Panc1 (cell line): ENCODE measurements at regions not wholly inside any gene's neighbourhood (a gene's known extent, or its start where the extent isn't known, plus 50 kb on each side); places are given as distances from the start of the nearest gene placed in this dataset.
A peak's percentile ranks its signal among the peaks of the same experiment; 100 is the strongest.

Source experiments
- ATAC-seq: fragments of 200-7000 bp; cut with Tn5 transposase; 2 replicates; pipeline ENCODE4 v1.9.1; 2020; ENCODE audit warnings: mild to moderate bottlenecking, moderate library complexity
- BruUV-seq: library from RNA; stranded (reverse); fragments of 400-500 nt; replicated peaks from 2 replicates; lab custom pipeline; 2021; lab: Mats Ljungman, UMichigan
- CTCF ChIA-PET: fragments of 300-600 bp; sonication (Branson Sonifier 250); formaldehyde crosslinking; loops from one replicate; lab custom pipeline; 2022; ENCODE audit warnings: antibody characterized with exemption; lab: Charles Lee
- POLR2A ChIA-PET: fragments of 300-600 bp; sonication (Branson Sonifier 250); formaldehyde crosslinking; loops from one replicate; lab custom pipeline; 2022; ENCODE audit warnings: antibody characterized with exemption; lab: Charles Lee
- DNase-seq: peaks from one replicate; pipeline ENCODE4 v3.0.0-alpha.2; 2010; ENCODE audit warnings: low read depth, low spot score
- H3K27ac ChIP-seq: 2 replicates; pipeline ENCODE4 v1.5.1; 2011; ENCODE audit warnings: mild to moderate bottlenecking, low read length, inconsistent platforms
- H3K27me3 ChIP-seq: fragments of 200-500 bp; sonication (Bioruptor generic); 2 replicates; pipeline ENCODE4 v1.6.0; 2014; ENCODE audit warnings: low read length, inconsistent platforms; ENCODE audit not compliant: control insufficient read depth, insufficient read depth
- H3K36me3 ChIP-seq: fragments of 200-500 bp; sonication (Bioruptor generic); 2 replicates; pipeline ENCODE4 v1.5.1; 2014; ENCODE audit warnings: inconsistent platforms, mild to moderate bottlenecking, low read length, moderate library complexity; ENCODE audit not compliant: control insufficient read depth, insufficient read depth
- H3K4me1 ChIP-seq: 2 replicates; pipeline ENCODE4 v1.5.1; 2011; ENCODE audit warnings: inconsistent platforms, mild to moderate bottlenecking, low read length, moderate library complexity; ENCODE audit not compliant: control insufficient read depth, insufficient read depth
- H3K4me3 ChIP-seq, 2 experiments: 2 replicates each; pipeline ENCODE4 v1.5.1; 2011 to 2012; ENCODE audit warnings: low read depth in 2 of 2, low read length in 2 of 2, mild to moderate bottlenecking in 2 of 2, inconsistent platforms in 1 of 2, moderate library complexity in 1 of 2
- H3K9me3 ChIP-seq: fragments of 200-500 bp; sonication (Bioruptor generic); 2 replicates; pipeline ENCODE4 v1.5.1; 2014; ENCODE audit warnings: low read depth, mild to moderate bottlenecking, inconsistent platforms, low read length, moderate library complexity; ENCODE audit not compliant: control insufficient read depth, insufficient read depth
- CTCF ChIP-seq: fragments of 450-650 bp; IDR thresholded peaks from 2 replicates; pipeline ENCODE4 v1.5.1; 2017; ENCODE audit warnings: mild to moderate bottlenecking
- POLR2AphosphoS5 ChIP-seq: IDR thresholded peaks from 2 replicates; pipeline ENCODE4 v1.6.1; 2012; ENCODE audit warnings: mild to moderate bottlenecking, low read depth, low read length, moderate library complexity
- REST ChIP-seq, 2 experiments: IDR thresholded peaks; 2 replicates each; pipeline ENCODE4 v1.6.1; 2011 to 2012; ENCODE audit warnings: low read depth in 2 of 2, control low read depth in 1 of 2, low read length in 1 of 2, mild to moderate bottlenecking in 1 of 2, moderate library complexity in 1 of 2; ENCODE audit not compliant: insufficient read depth in 1 of 2
- SIN3A ChIP-seq: IDR thresholded peaks from 2 replicates; pipeline ENCODE4 v1.6.1; 2012; ENCODE audit warnings: low read depth, mild to moderate bottlenecking, low read length, moderate library complexity, borderline replicate concordance; ENCODE audit not compliant: insufficient read depth
- TCF7L2 ChIP-seq: IDR thresholded peaks from 2 replicates; pipeline ENCODE4 v1.6.1; 2011; ENCODE audit warnings: mild to moderate bottlenecking, low read depth, low read length, inconsistent platforms
- in situ Hi-C: cut with HindIII; loops from 2 replicates; pipeline ENCODE4 v1.10.0; 2016; ENCODE audit warnings: low sequenced_read_pairs, low pct_unique_long_range_greater_than_20kb
- intact Hi-C: fragments of 100-400 bp; cut with micrococcal nuclease; formaldehyde crosslinking; loops from one replicate; pipeline ENCODE4 v1.10.0; 2022; ENCODE audit not compliant: unreplicated experiment

- Histone ChIP-seq H3K36me3 (no peaks in the 10 kb centered on the region), H3K9me3 (no peaks in the 10 kb centered on the region), H3K27ac (no peak overlapping the region), H3K4me1 (no peaks in the 10 kb centered on the region), H3K27me3 (no peaks in the 10 kb centered on the region), H3K4me3 (no peak overlapping the region)
- no TSS peak for BruUV-seq
- ATAC-seq (no peak), DNase-seq (no peak)
- ChIA-PET CTCF (no interaction called here), POLR2A (interaction anchor here (0.7 kb wide), 1 partner anchor 119 kb away, joined by 3 read pairs; no protein-coding TSS in a partner anchor)
- TF ChIP-seq SIN3A (no peak), POLR2AphosphoS5 (no peak), REST (IDR thresholded peaks at IDR 0.05; ENCODE audit: insufficient read depth in 1 of 2, low read depth in 2 of 2, low read length in 1 of 2) (no peak), CTCF (no peak), TCF7L2 (no peak)
- intact Hi-C loops (no loop called here), in situ Hi-C loops (no loop called here)
These were observed 61.6 kb upstream of the MED4 start for GRCh38 chr13:48156466-48156865.

GRCh38 chr13:48155848-48156247 is 60.9 kb upstream of the MED4 start:
- no peaks in the 10 kb centered on the region for H3K4me1 ChIP-seq
- no peaks in the 10 kb centered on the region for H3K27me3 ChIP-seq
- CTCF ChIA-PET, result no interaction called here
- BruUV-seq, result no TSS peak
- no peaks in the 10 kb centered on the region for H3K36me3 ChIP-seq
- no peak for TF ChIP-seq SIN3A
- TF ChIP-seq POLR2AphosphoS5, result no peak
- TF ChIP-seq REST (IDR thresholded peaks at IDR 0.05; ENCODE audit: insufficient read depth in 1 of 2, low read depth in 2 of 2, low read length in 1 of 2), result no peak
- TF ChIP-seq CTCF, result no peak
- no peak for TF ChIP-seq TCF7L2
- POLR2A ChIA-PET, result no interaction called here
- in situ Hi-C loops (no loop called here), intact Hi-C loops (no loop called here)
- no peak overlapping the region for H3K27ac ChIP-seq
- ATAC-seq (no peak), DNase-seq (peak; percentile 13)
- no peaks in the 10 kb centered on the region for H3K9me3 ChIP-seq
- no peak overlapping the region for H3K4me3 ChIP-seq
